ENCODE measurements at regions not wholly inside any gene's neighbourhood (a gene's known extent, or its start where the extent isn't known, plus 50 kb on each side); places are given as distances from the start of the nearest gene placed in this dataset.

GRCh38 chr2:239689410-239689809, 288.6 kb upstream of the HDAC4 start:
- TF ChIP-seq CTCF (IDR thresholded peaks at IDR 0.05) (no peak), POLR2AphosphoS5 (IDR thresholded peaks at IDR 0.05) (no peak), POLR2A (IDR thresholded peaks at IDR 0.05) (no peak), EP300 (IDR thresholded peaks at IDR 0.05) (no peak)

Data from suprapubic skin (tissue), 4 donors.